ENCODE measurements at regions not wholly inside any gene's neighbourhood (a gene's known extent, or its start where the extent isn't known, plus 50 kb on each side); places are given as distances from the start of the nearest gene placed in this dataset.

GRCh38 chr21:16311229-16311628 lies 581.4 kb downstream of the USP25 start:
- no peak for DNase-seq

DNA sequence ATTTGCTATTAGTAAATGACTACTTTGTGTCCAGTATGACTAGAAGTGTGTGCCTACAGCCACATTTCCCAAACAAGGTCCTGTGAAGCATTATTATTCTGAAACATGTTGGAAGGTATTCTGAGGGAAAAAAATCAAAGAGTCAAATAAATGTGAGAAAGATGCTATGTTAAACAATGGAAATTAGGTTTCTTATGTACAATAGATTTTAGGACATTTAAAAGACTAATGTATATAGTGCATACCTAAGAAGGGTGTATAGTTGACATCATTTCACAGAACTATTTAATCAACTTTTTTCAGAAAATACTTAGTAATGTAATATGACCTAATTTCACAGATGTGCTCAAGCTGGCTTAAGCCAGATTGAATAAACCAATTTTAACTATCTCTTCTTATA lies 582.5 kb downstream of the USP25 start:
- no peak for DNase-seq

- DNase-seq, result no peak
Measured at GRCh38 chr21:16315223-16315622, 585.4 kb downstream of the USP25 start.

DNA sequence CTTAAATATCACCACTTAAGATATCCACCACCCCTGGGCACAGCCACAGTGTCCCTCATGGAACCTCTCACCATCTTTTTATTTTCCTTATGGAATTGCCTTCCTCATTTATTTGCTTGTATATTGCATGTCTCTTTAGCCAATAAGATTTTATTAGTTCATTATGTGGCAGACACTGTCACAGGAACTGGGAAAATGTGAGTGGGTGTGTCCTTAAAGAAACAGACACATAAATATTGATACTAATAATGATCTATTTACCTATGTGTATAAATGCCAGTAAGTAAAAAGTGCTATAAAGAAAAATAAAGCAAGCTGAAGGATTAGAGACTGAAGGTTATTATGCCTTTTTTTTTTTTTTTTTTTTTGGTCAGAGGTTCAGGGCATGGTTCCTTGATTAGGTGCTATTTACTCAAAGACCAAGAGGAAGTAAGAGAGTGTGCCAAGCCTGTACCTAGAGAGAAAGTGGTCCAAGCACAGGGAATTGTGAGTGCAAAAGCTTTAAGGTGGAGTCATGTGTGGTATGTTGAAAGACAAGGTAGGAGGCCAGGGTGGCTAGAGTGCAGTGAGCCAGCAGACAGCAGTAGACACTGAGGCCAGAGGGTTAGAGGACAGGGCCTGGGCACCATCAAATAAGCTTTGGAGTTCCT lies 589.0 kb downstream of the USP25 start:
- no peak for DNase-seq

- DNase-seq, result no peak
Measured at GRCh38 chr21:16320110-16320509, 590.3 kb downstream of the USP25 start.

DNA sequence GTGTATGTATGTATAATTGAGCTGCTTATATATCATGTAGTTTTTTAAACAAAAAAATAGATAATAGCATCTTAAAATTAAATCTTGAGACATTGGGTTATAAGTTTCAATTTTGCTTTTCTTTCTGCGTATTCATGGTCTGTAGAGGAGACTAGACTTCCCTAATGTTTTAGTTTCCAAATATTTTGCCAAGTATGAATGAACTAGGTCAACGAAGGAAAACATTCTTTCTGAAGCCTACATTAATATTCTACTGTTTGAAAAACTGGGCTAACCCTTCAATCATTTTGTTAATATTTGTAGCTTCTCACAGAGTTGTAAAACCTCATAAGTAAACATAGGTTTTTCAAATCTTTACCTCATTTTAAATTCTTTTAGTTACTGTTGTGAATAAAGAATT lies 592.7 kb downstream of the USP25 start:
- DNase-seq, result no peak

GRCh38 chr21:16323596-16323995 lies 593.8 kb downstream of the USP25 start:
- DNase-seq, result no peak

- DNase-seq, result no peak
Measured at GRCh38 chr21:16324630-16325029, 594.8 kb downstream of the USP25 start.

GRCh38 chr21:16330082-16330907 lies 600.5 kb downstream of the USP25 start:
- peak; percentile 91 for DNase-seq

- no peak for DNase-seq
Measured at GRCh38 chr21:16330908-16331268, 601.1 kb downstream of the USP25 start.

DNA sequence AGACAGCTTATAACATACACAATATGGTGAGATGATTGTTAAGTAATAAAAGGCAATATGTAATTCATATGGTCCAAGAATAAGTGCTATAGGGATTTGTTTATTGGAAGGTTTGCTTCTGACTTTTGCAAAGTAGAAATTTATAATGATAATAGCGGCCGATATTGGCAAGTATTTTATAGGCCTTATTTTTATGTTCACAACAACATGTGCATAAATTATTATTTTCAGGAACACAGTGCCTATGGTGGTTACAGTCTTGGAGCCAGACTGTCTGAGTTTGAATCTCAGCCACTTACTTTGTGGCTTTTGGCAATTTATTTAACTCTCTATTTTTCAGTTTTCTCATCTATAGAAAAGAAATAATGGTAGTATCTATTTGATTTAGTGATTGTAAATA lies 607.5 kb downstream of the USP25 start:
- DNase-seq, result no peak

- no peak for DNase-seq
Measured at GRCh38 chr21:16342932-16343331, 613.1 kb downstream of the USP25 start.

GRCh38 chr21:16343776-16344175 lies 614.0 kb downstream of the USP25 start:
- DNase-seq, result no peak

DNA sequence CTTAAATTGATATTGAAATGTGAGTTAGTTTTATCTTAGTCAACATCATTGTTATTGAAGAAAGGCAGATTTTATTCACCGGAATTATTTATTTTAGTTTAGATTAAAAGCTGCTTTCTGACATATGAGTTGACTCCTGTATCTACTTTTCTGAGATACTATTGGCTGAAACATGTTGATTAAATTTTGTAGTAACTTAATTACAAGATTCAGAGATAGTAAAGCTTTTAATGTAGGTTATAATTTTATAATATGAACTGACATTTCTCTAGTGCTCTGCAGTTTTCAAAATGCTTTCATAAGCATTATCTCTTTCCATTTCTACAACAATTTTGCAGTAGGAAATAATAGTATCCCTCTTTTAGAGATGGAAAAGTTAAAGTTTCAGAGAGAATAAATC lies 616.0 kb downstream of the USP25 start:
- DNase-seq, result no peak

- DNase-seq, result no peak
Measured at GRCh38 chr21:16347223-16347622, 617.4 kb downstream of the USP25 start.

GRCh38 chr21:16353764-16354163 lies 624.0 kb downstream of the USP25 start:
- DNase-seq, result no peak

DNA sequence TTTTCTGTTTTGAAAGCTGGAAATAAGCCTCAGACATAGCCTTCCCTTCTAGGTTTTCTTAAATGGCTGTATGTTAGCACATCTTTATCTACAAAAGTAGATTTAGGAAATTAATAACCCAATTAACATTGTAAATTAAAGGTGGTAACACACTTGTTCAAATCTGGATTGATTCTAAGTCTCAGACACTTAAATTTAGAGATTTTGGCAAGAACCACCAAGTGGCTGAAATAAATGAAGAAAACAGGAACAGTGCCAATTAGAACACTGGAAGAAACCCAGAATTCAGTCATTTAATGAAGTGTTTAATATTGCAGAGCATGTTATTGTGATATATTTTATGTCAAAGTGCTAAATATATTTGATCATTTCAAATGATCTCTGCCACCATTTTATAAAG lies 628.2 kb downstream of the USP25 start:
- DNase-seq, result no peak

DNA sequence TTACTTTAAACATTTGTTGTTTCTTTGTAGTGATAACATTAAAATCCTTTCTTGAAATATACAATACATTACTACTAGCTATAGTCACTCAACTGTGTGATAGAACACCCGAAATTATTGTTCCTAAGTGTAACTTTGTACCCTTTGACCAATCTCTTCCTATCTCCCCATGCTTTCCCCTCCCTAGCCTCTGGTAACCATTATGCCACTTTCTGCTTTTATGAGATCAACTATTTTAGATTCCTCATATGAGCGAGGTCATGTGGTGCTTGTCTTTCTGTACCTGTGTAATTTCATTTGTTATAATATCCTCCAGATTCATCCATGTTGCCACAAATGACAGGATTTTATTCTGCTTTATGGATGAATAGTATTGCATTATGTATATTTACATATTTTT lies 629.0 kb downstream of the USP25 start:
- DNase-seq, result no peak

- DNase-seq, result no peak
Measured at GRCh38 chr21:16363100-16363499, 633.3 kb downstream of the USP25 start.

DNA sequence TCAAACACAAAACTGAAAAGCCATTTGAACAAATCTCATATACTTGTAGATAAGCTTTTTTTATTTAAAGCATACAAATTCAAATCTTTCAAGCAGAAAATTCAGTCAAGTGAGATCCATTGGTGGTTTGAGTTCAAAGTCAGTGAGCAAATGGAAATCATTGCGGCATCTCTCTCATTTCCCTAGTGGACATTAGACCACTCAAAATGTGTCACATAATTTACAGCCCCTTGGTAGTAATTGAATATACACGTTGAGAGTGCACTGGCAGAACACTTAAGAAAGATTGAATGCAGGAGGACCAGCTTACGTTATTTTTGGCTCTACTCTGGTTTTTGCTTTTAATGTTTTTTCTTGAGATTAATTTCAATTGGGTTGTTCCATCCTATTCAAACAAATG lies 633.7 kb downstream of the USP25 start:
- DNase-seq, result no peak

- DNase-seq, result no peak
Measured at GRCh38 chr21:16366207-16366606, 636.4 kb downstream of the USP25 start.

DNA sequence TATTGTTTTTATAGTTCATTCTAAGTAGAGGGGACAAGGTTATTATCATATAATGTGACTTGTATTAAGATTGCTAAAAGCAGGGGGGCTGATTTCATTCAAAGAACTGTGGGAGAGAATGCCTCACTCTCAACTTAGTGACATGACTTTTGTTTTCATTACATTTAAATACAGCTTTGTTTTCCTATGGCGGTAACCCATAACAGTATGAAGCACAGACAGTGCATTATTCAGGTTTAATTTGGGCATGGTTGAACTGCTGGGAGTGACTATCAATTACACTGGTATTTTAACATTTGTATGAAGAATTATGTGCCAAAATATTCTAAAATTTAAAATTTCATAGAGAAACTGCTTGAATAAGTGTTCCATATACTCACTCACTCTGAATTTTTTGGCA lies 637.3 kb downstream of the USP25 start:
- no peak for DNase-seq

DNA sequence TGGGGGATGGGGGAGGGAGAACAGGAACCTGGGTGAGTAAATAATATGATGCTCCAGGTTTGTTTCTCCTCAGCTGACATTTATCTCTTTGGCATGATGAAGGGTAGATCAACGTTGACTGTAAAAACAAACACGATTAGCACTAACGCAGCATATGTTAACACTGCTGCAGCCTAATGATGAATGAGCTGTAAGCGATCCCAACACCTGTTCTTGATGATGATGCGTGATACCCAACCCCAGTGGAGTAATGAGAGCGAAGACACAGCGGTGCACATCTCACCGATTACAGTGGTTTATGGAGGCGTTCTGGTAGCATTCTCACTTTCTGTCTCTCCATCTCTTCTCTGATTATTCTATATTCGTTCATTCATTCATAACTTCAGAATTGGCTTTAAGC lies 640.4 kb downstream of the USP25 start:
- no peak for DNase-seq

- DNase-seq, result no peak
Measured at GRCh38 chr21:16372586-16372985, 642.8 kb downstream of the USP25 start.

DNA sequence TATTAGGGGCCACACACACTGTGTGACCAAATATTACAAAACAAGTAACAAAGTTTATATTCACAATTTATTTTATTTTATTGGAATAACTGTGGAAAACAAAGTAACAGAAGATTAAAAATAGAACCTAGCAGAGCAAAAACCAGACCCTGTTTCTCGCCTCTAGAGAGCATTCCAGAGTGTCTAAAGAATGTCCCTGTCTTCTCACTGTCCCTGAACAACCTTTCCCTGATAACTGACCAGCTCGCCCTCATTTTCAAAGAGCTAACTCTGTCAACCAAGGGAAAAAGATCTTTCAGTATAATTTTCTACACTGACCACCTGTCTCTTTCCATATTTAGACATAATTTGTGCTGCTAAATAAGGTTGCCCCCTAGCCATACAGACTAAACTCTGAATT lies 646.9 kb downstream of the USP25 start:
- no peak for DNase-seq

Data from NCI-H526 treated with DMSO at 0.1 percent for 48 hours (cell line).